ENCODE measurements at regions not wholly inside any gene's neighbourhood (a gene's known extent, or its start where the extent isn't known, plus 50 kb on each side); places are given as distances from the start of the nearest gene placed in this dataset.
"Not testable (repeated sequence)": the region's sequence is repeated elsewhere in the genome, so short reads cannot be mapped to it uniquely, and the experiment has no call there.

- Histone ChIP-seq H3K27me3 (ENCODE audit: control insufficient read depth in 5 of 5, insufficient read depth in 4 of 5, low read length in 5 of 5) (no peaks in the 10 kb centered on the region), H3K9ac (ENCODE audit: low read length in 5 of 5) (no peak overlapping the region), H3K36me3 (ENCODE audit: control insufficient read depth in 5 of 5, insufficient read depth in 5 of 5, low read length in 5 of 5) (no peaks in the 10 kb centered on the region), H3K27ac (ENCODE audit: low read depth, low read length) (no peak overlapping the region), H3K4me1 (ENCODE audit: control insufficient read depth in 5 of 5, insufficient read depth in 5 of 5, low read length in 5 of 5) (no peaks in the 10 kb centered on the region), H3K9me3 (ENCODE audit: control insufficient read depth in 5 of 5, low read length in 5 of 5) (no peaks in the 10 kb centered on the region), H3K4me3 (ENCODE audit: low read depth in 1 of 5, low read length in 5 of 5) (no peak overlapping the region)
Measured at GRCh38 chr6:114879693-114880092, 536.9 kb upstream of the HS3ST5 start.

DNA sequence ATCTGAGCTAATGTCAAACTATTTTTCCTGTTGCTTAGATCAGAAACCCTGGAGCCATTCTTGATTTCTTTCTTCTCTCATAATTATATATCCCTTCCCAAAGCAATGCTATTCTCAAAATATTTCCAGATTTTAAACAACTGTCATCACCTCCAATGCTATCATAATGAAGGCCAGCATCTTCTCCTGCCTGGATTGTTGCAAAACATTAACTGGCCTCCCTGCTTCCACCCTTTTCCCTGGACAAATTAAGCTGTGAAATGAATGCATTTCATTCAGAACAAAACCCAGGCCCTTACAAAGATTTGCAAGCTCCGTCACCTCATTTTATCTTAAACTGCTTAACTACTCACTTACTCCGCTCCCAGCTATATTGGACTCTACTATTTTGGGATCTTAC lies 535.3 kb upstream of the HS3ST5 start:
- no peaks in the 10 kb centered on the region for H3K27me3 ChIP-seq (ENCODE audit: control insufficient read depth in 5 of 5, insufficient read depth in 4 of 5, low read length in 5 of 5)
- no peaks in the 10 kb centered on the region for H3K4me1 ChIP-seq (ENCODE audit: control insufficient read depth in 5 of 5, insufficient read depth in 5 of 5, low read length in 5 of 5)
- no peaks in the 10 kb centered on the region for H3K9me3 ChIP-seq (ENCODE audit: control insufficient read depth in 5 of 5, low read length in 5 of 5)
- no peak overlapping the region for H3K4me3 ChIP-seq (ENCODE audit: low read depth in 1 of 5, low read length in 5 of 5)
- no peak overlapping the region for H3K9ac ChIP-seq (ENCODE audit: low read length in 5 of 5)
- H3K27ac ChIP-seq (ENCODE audit: low read depth, low read length) = no peak overlapping the region
- no peaks in the 10 kb centered on the region for H3K36me3 ChIP-seq (ENCODE audit: control insufficient read depth in 5 of 5, insufficient read depth in 5 of 5, low read length in 5 of 5)

- H3K36me3 ChIP-seq (ENCODE audit: control insufficient read depth in 5 of 5, insufficient read depth in 5 of 5, low read length in 5 of 5) = no peaks in the 10 kb centered on the region
- no peaks in the 10 kb centered on the region for H3K27me3 ChIP-seq (ENCODE audit: control insufficient read depth in 5 of 5, insufficient read depth in 4 of 5, low read length in 5 of 5)
- no peak overlapping the region for H3K27ac ChIP-seq (ENCODE audit: low read depth, low read length)
- H3K9me3 ChIP-seq (ENCODE audit: control insufficient read depth in 5 of 5, low read length in 5 of 5) = no peaks in the 10 kb centered on the region
- H3K4me3 ChIP-seq (ENCODE audit: low read depth in 1 of 5, low read length in 5 of 5) = no peak overlapping the region
- H3K4me1 ChIP-seq (ENCODE audit: control insufficient read depth in 5 of 5, insufficient read depth in 5 of 5, low read length in 5 of 5) = no peaks in the 10 kb centered on the region
- H3K9ac ChIP-seq (ENCODE audit: low read length in 5 of 5) = no peak overlapping the region
Measured at GRCh38 chr6:114874410-114874809, 531.6 kb upstream of the HS3ST5 start.

DNA sequence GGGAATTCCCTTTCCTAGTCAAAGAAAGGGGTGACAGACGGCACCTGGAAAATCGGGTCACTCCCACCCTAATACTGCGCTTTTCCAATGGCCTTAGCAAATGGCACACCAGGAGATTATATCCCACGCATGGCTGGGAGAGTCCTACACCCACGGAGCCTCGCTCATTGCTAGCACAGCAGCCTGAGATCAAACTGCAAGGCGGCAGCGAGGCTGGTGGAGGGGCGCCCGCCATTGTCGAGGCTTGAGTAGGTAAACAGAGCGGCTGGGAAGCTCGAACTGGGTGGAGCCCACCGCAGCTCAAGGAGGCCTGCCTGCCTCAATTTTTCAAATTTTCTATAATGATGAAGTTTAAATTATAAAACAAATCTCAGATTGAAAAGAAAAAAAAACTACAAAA lies 522.7 kb upstream of the HS3ST5 start:
- not testable (repeated sequence) for H3K27me3 ChIP-seq (ENCODE audit: control insufficient read depth in 5 of 5, insufficient read depth in 4 of 5, low read length in 5 of 5); H3K4me3 ChIP-seq (ENCODE audit: low read depth in 1 of 5, low read length in 5 of 5); H3K9ac ChIP-seq (ENCODE audit: low read length in 5 of 5); H3K36me3 ChIP-seq (ENCODE audit: control insufficient read depth in 5 of 5, insufficient read depth in 5 of 5, low read length in 5 of 5); H3K4me1 ChIP-seq (ENCODE audit: control insufficient read depth in 5 of 5, insufficient read depth in 5 of 5, low read length in 5 of 5); H3K9me3 ChIP-seq (ENCODE audit: control insufficient read depth in 5 of 5, low read length in 5 of 5); H3K27ac ChIP-seq (ENCODE audit: low read depth, low read length)

DNA sequence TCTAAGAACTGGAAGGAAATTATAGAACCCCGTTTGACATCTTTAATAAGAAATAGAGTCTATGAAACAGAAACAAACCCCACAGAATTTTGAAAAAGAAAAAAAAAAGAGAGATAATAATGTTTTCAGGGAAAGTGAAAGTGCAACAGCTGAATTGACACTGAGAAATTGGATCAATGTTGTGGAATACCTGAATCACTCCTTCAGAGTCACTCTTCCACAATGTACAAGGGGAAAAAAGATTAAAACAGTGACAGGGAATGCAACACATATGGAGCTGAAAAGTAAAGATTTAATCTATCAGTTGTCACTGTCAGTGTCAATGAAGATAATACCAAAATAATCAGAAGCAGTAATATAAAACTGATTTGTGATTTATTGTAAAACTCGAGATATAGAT lies 520.8 kb upstream of the HS3ST5 start:
- Histone ChIP-seq H3K9ac (ENCODE audit: low read length in 5 of 5) (no peak overlapping the region), H3K36me3 (ENCODE audit: control insufficient read depth in 5 of 5, insufficient read depth in 5 of 5, low read length in 5 of 5) (no peaks in the 10 kb centered on the region), H3K4me3 (ENCODE audit: low read depth in 1 of 5, low read length in 5 of 5) (no peak overlapping the region), H3K9me3 (ENCODE audit: control insufficient read depth in 5 of 5, low read length in 5 of 5) (peaks cover 0 to 4% (median 0%) of the 10 kb centered on the region in 5 donors), H3K27me3 (ENCODE audit: control insufficient read depth in 5 of 5, insufficient read depth in 4 of 5, low read length in 5 of 5) (no peaks in the 10 kb centered on the region), H3K4me1 (ENCODE audit: control insufficient read depth in 5 of 5, insufficient read depth in 5 of 5, low read length in 5 of 5) (no peaks in the 10 kb centered on the region), H3K27ac (ENCODE audit: low read depth, low read length) (no peak overlapping the region)

GRCh38 chr6:114862819-114863218 lies 520.0 kb upstream of the HS3ST5 start:
- no peaks in the 10 kb centered on the region for H3K4me1 ChIP-seq (ENCODE audit: control insufficient read depth in 5 of 5, insufficient read depth in 5 of 5, low read length in 5 of 5)
- H3K4me3 ChIP-seq (ENCODE audit: low read depth in 1 of 5, low read length in 5 of 5) = no peak overlapping the region
- no peak overlapping the region for H3K27ac ChIP-seq (ENCODE audit: low read depth, low read length)
- no peaks in the 10 kb centered on the region for H3K27me3 ChIP-seq (ENCODE audit: control insufficient read depth in 5 of 5, insufficient read depth in 4 of 5, low read length in 5 of 5)
- H3K36me3 ChIP-seq (ENCODE audit: control insufficient read depth in 5 of 5, insufficient read depth in 5 of 5, low read length in 5 of 5) = no peaks in the 10 kb centered on the region
- H3K9ac ChIP-seq (ENCODE audit: low read length in 5 of 5) = no peak overlapping the region
- H3K9me3 ChIP-seq (ENCODE audit: control insufficient read depth in 5 of 5, low read length in 5 of 5) = peaks cover 0 to 4% (median 0%) of the 10 kb centered on the region in 5 donors

GRCh38 chr6:114862064-114862463 lies 519.2 kb upstream of the HS3ST5 start:
- Histone ChIP-seq H3K4me1 (ENCODE audit: control insufficient read depth in 5 of 5, insufficient read depth in 5 of 5, low read length in 5 of 5) (no peaks in the 10 kb centered on the region), H3K4me3 (ENCODE audit: low read depth in 1 of 5, low read length in 5 of 5) (no peak overlapping the region), H3K36me3 (ENCODE audit: control insufficient read depth in 5 of 5, insufficient read depth in 5 of 5, low read length in 5 of 5) (no peaks in the 10 kb centered on the region), H3K27ac (ENCODE audit: low read depth, low read length) (no peak overlapping the region), H3K9ac (ENCODE audit: low read length in 5 of 5) (no peak overlapping the region), H3K9me3 (ENCODE audit: control insufficient read depth in 5 of 5, low read length in 5 of 5) (peaks cover 0 to 4% (median 0%) of the 10 kb centered on the region in 5 donors), H3K27me3 (ENCODE audit: control insufficient read depth in 5 of 5, insufficient read depth in 4 of 5, low read length in 5 of 5) (no peaks in the 10 kb centered on the region)

DNA sequence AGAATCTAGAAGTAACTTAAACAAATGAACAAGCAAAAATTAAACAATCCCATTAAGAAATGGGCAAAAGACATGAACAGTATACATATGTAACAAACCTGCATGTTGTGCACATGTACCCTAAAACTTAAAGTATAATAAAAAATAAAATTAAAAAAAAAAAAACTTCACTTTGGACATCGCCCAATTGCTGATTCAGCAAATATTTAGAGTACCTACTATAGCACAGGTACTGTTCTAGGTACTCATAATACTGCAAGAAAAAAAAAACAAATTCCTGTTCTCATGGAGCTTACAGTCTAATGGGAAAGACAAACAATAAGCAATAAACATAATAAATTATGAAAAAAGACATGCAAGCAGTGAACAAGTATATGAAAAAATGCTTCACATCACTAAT lies 501.5 kb upstream of the HS3ST5 start:
- Histone ChIP-seq H3K36me3 (ENCODE audit: control insufficient read depth in 5 of 5, insufficient read depth in 5 of 5, low read length in 5 of 5) (no peaks in the 10 kb centered on the region), H3K27ac (ENCODE audit: low read depth, low read length) (no peak overlapping the region), H3K9me3 (ENCODE audit: control insufficient read depth in 5 of 5, low read length in 5 of 5) (peaks cover 0 to 7% (median 0%) of the 10 kb centered on the region in 5 donors), H3K27me3 (ENCODE audit: control insufficient read depth in 5 of 5, insufficient read depth in 4 of 5, low read length in 5 of 5) (no peaks in the 10 kb centered on the region), H3K4me1 (ENCODE audit: control insufficient read depth in 5 of 5, insufficient read depth in 5 of 5, low read length in 5 of 5) (no peaks in the 10 kb centered on the region), H3K4me3 (ENCODE audit: low read depth in 1 of 5, low read length in 5 of 5) (no peak overlapping the region), H3K9ac (ENCODE audit: low read length in 5 of 5) (no peak overlapping the region)

- Histone ChIP-seq H3K9ac (ENCODE audit: low read length in 5 of 5) (no peak overlapping the region), H3K4me3 (ENCODE audit: low read depth in 1 of 5, low read length in 5 of 5) (no peak overlapping the region), H3K27ac (ENCODE audit: low read depth, low read length) (no peak overlapping the region), H3K27me3 (ENCODE audit: control insufficient read depth in 5 of 5, insufficient read depth in 4 of 5, low read length in 5 of 5) (no peaks in the 10 kb centered on the region), H3K4me1 (ENCODE audit: control insufficient read depth in 5 of 5, insufficient read depth in 5 of 5, low read length in 5 of 5) (no peaks in the 10 kb centered on the region), H3K36me3 (ENCODE audit: control insufficient read depth in 5 of 5, insufficient read depth in 5 of 5, low read length in 5 of 5) (no peaks in the 10 kb centered on the region), H3K9me3 (ENCODE audit: control insufficient read depth in 5 of 5, low read length in 5 of 5) (peaks cover 0 to 4% (median 0%) of the 10 kb centered on the region in 5 donors)
Measured at GRCh38 chr6:114839019-114839418, 496.2 kb upstream of the HS3ST5 start.

DNA sequence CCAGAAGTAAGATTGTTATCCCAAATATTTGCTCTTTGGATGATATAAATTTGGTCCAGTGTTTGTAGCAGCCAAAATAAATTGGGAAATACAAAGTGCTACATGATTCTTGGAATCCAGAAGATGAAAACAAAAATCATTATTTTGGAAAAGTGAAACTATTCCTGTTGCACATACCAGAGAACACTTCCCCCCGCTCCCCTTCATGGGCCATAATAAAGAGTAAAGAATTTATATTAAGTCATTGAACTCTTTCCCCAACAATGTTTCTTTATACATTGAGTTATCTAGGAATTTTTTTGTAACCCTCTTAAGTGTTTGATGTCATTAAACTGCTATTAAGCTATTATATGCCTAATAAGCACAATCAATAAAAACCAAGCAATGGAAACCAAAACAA lies 490.4 kb upstream of the HS3ST5 start:
- H3K27ac ChIP-seq (ENCODE audit: low read depth, low read length) = no peak overlapping the region
- no peaks in the 10 kb centered on the region for H3K4me1 ChIP-seq (ENCODE audit: control insufficient read depth in 5 of 5, insufficient read depth in 5 of 5, low read length in 5 of 5)

DNA sequence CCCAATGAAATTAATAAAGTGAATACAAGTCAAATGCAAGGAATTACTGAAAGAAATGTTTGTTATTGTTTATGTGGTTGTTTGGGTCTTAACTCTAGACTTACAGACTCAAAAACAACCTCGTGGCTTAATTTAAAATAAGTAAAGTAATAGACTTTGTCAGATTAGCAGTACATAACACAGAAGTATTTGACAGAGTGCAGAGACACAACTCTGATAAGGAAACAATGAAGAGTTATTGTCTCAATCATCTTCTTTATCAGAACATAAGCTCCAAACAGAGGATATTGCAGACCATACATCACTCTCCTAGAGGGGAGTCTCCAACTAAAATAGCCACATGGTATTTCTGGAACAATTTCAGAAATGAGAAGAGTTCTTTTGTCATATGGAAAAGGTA lies 487.7 kb upstream of the HS3ST5 start:
- no peaks in the 10 kb centered on the region for H3K9me3 ChIP-seq (ENCODE audit: control insufficient read depth in 5 of 5, low read length in 5 of 5)
- no peak overlapping the region for H3K4me3 ChIP-seq (ENCODE audit: low read depth in 1 of 5, low read length in 5 of 5)
- no peak overlapping the region for H3K9ac ChIP-seq (ENCODE audit: low read length in 5 of 5)
- no peak overlapping the region for H3K27ac ChIP-seq (ENCODE audit: low read depth, low read length)
- H3K27me3 ChIP-seq (ENCODE audit: control insufficient read depth in 5 of 5, insufficient read depth in 4 of 5, low read length in 5 of 5) = no peaks in the 10 kb centered on the region
- H3K4me1 ChIP-seq (ENCODE audit: control insufficient read depth in 5 of 5, insufficient read depth in 5 of 5, low read length in 5 of 5) = no peaks in the 10 kb centered on the region
- H3K36me3 ChIP-seq (ENCODE audit: control insufficient read depth in 5 of 5, insufficient read depth in 5 of 5, low read length in 5 of 5) = no peaks in the 10 kb centered on the region

More for the DNA sequence above, 490.4 kb upstream of the HS3ST5 start:
- no peaks in the 10 kb centered on the region for H3K36me3 ChIP-seq (ENCODE audit: control insufficient read depth in 5 of 5, insufficient read depth in 5 of 5, low read length in 5 of 5)
- no peak overlapping the region for H3K9ac ChIP-seq (ENCODE audit: low read length in 5 of 5)
- no peaks in the 10 kb centered on the region for H3K27me3 ChIP-seq (ENCODE audit: control insufficient read depth in 5 of 5, insufficient read depth in 4 of 5, low read length in 5 of 5)
- no peaks in the 10 kb centered on the region for H3K9me3 ChIP-seq (ENCODE audit: control insufficient read depth in 5 of 5, low read length in 5 of 5)
- H3K4me3 ChIP-seq (ENCODE audit: low read depth in 1 of 5, low read length in 5 of 5) = no peak overlapping the region

All from subcutaneous abdominal adipose tissue (tissue), 5 donors.